Smooth muscle cell (in vitro differentiated cells): ENCODE measurements at regions not wholly inside any gene's neighbourhood (a gene's known extent, or its start where the extent isn't known, plus 50 kb on each side); places are given as distances from the start of the nearest gene placed in this dataset.

Experiments
- DNase-seq: peaks from one replicate; lab custom pipeline; 2025; ENCODE audit not compliant: unreplicated experiment; lab: John Stamatoyannopoulos, UW
- H2AFZ ChIP-seq: fragments of 200-600 bp; sonication (generic); 2 replicates; pipeline ENCODE4 v1.6.0; 2016; ENCODE audit warnings: antibody characterized with exemption, low read depth, mild to moderate bottlenecking
- H3F3A ChIP-seq: fragments of 200-600 bp; sonication (generic); 2 replicates; pipeline ENCODE4 v1.6.0; 2017; ENCODE audit warnings: antibody characterized with exemption, low read depth
- H3K27ac ChIP-seq: fragments of 200-600 bp; sonication (generic); 2 replicates; pipeline ENCODE4 v1.5.1; 2016; ENCODE audit warnings: low read depth, mild to moderate bottlenecking
- H3K27me3 ChIP-seq: fragments of 200-600 bp; sonication (generic); 2 replicates; pipeline ENCODE4 v1.6.1; 2016; ENCODE audit warnings: low read depth, mild to moderate bottlenecking
- H3K36me3 ChIP-seq: fragments of 200-600 bp; sonication (generic); 2 replicates; pipeline ENCODE4 v1.5.1; 2016; ENCODE audit warnings: low read depth
- H3K4me1 ChIP-seq: fragments of 200-600 bp; sonication (generic); 2 replicates; pipeline ENCODE4 v1.5.1; 2016; ENCODE audit warnings: low read depth
- H3K4me2 ChIP-seq: fragments of 200-600 bp; sonication (generic); 2 replicates; pipeline ENCODE4 v1.6.0; 2016; ENCODE audit warnings: mild to moderate bottlenecking
- H3K4me3 ChIP-seq: fragments of 200-600 bp; sonication (generic); 2 replicates; pipeline ENCODE4 v1.5.1; 2016; ENCODE audit warnings: mild to moderate bottlenecking
- H3K79me2 ChIP-seq: fragments of 200-600 bp; sonication (generic); 2 replicates; pipeline ENCODE4 v1.6.0; 2016; ENCODE audit warnings: low read depth, mild to moderate bottlenecking
- H3K9ac ChIP-seq: fragments of 200-600 bp; sonication (generic); 2 replicates; pipeline ENCODE4 v1.6.0; 2016; ENCODE audit warnings: low read depth
- H3K9me3 ChIP-seq: fragments of 200-600 bp; sonication (generic); replicated peaks from 2 replicates; pipeline ENCODE4 v1.5.1; 2016; ENCODE audit warnings: low read depth
- H4K20me1 ChIP-seq: fragments of 200-600 bp; sonication (generic); 2 replicates; pipeline ENCODE4 v1.6.0; 2016; ENCODE audit warnings: low read depth
- CTCF ChIP-seq: fragments of 200-600 bp; sonication (generic); IDR thresholded peaks from 2 replicates; pipeline ENCODE4 v1.5.1; 2017; ENCODE audit warnings: borderline replicate concordance, mild to moderate bottlenecking, antibody characterized with exemption; ENCODE audit not compliant: insufficient read depth, poor library complexity, severe bottlenecking
- WGBS: methylation state at CpG from one replicate; pipeline ENCODE4 v1.1.7; 2016; ENCODE audit warnings: low lambda C conversion rate; 5-methylcytosine and 5-hydroxymethylcytosine counted together

- H3K79me2 ChIP-seq = peaks cover 79% of the 10 kb centered on the region
- H3K9me3 ChIP-seq = no peaks in the 10 kb centered on the region
- 4% methylated on average over 9 of the region's 9 CpGs for WGBS
- no peak for TF ChIP-seq CTCF
- H3F3A ChIP-seq = peaks cover 15% of the 10 kb centered on the region
- peak overlapping the region; percentile 95 for H3K4me3 ChIP-seq
- peaks cover 51% of the 10 kb centered on the region for H4K20me1 ChIP-seq
- H2AFZ ChIP-seq = no peak overlapping the region
- H3K4me2 ChIP-seq = peak overlapping the region; percentile 92
- no peaks in the 10 kb centered on the region for H3K27me3 ChIP-seq
- H3K4me1 ChIP-seq = peaks cover 16% of the 10 kb centered on the region
- no peak for DNase-seq
- no peaks in the 10 kb centered on the region for H3K36me3 ChIP-seq
- H3K9ac ChIP-seq = peak overlapping the region; percentile 99
- H3K27ac ChIP-seq = peak overlapping the region; percentile 99
These were observed 296.6 kb downstream of the PTPRC start for GRCh38 chr1:198935306-198935921.

- H4K20me1 ChIP-seq = peaks cover 40% of the 10 kb centered on the region
- no peaks in the 10 kb centered on the region for H3K36me3 ChIP-seq
- H3K27me3 ChIP-seq = no peaks in the 10 kb centered on the region
- peaks cover 68% of the 10 kb centered on the region for H3K79me2 ChIP-seq
- no peak overlapping the region for H2AFZ ChIP-seq
- H3F3A ChIP-seq = peaks cover 15% of the 10 kb centered on the region
- peak overlapping the region; percentile 92 for H3K4me2 ChIP-seq
- no peak for TF ChIP-seq CTCF
- DNase-seq = no peak
- peaks cover 7% of the 10 kb centered on the region for H3K4me1 ChIP-seq
- no peaks in the 10 kb centered on the region for H3K9me3 ChIP-seq
- peak overlapping the region; percentile 95 for H3K4me3 ChIP-seq
- peak overlapping the region; percentile 99 for H3K9ac ChIP-seq
- WGBS = 41% methylated on average over 6 of the region's 6 CpGs
- H3K27ac ChIP-seq = peak overlapping the region; percentile 99
These were observed 297.7 kb downstream of the PTPRC start for GRCh38 chr1:198936371-198937083.

GRCh38 chr1:198937231-198938031 is 298.6 kb downstream of the PTPRC start:
- Histone ChIP-seq H3K4me1 (no peaks in the 10 kb centered on the region), H3K27me3 (no peaks in the 10 kb centered on the region), H3K27ac (peak overlapping the region; percentile 99), H3K9me3 (no peaks in the 10 kb centered on the region), H3K4me3 (peak overlapping the region; percentile 95), H3F3A (peaks cover 15% of the 10 kb centered on the region), H3K9ac (peak overlapping the region; percentile 99), H3K36me3 (no peaks in the 10 kb centered on the region), H4K20me1 (peaks cover 30% of the 10 kb centered on the region), H2AFZ (peak overlapping the region; percentile 12), H3K79me2 (peaks cover 59% of the 10 kb centered on the region), H3K4me2 (peak overlapping the region; percentile 92)
- no peak for TF ChIP-seq CTCF
- no peak for DNase-seq
- WGBS = 39% methylated on average over 5 of the region's 5 CpGs
